ENCODE measurements at regions not wholly inside any gene's neighbourhood (a gene's known extent, or its start where the extent isn't known, plus 50 kb on each side); places are given as distances from the start of the nearest gene placed in this dataset.

DNA sequence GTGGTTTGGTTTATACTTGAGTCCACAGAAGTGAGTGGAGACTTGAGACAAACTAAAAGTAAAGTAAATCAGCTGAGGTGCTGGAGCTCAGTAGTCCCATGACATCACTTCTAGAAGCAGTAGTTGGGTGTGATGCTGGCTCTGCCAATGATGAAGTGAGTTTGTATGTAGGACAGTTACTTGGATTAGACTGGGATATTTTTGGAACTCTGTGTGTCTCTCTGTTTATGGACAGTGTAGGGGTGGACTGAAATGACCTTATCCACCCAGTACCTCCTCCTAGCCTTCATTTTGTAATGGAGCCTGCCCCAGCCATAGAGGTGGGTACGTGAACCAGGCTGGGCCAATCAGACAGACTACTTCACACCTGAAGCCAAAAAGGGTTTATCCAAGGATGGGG is 52.2 kb downstream of the POLR1D start:
- in situ Hi-C loops (cut with MboI; ENCODE audit: low pct_unique_long_range_greater_than_20kb, low sequenced_read_pairs, unreplicated experiment), result no loop called here
- no peak for TF ChIP-seq CTCF (IDR thresholded peaks at IDR 0.05; ENCODE audit: extremely low read depth, insufficient read depth, missing control alignments)
- no peak for DNase-seq (ENCODE audit: low spot score)

DNA sequence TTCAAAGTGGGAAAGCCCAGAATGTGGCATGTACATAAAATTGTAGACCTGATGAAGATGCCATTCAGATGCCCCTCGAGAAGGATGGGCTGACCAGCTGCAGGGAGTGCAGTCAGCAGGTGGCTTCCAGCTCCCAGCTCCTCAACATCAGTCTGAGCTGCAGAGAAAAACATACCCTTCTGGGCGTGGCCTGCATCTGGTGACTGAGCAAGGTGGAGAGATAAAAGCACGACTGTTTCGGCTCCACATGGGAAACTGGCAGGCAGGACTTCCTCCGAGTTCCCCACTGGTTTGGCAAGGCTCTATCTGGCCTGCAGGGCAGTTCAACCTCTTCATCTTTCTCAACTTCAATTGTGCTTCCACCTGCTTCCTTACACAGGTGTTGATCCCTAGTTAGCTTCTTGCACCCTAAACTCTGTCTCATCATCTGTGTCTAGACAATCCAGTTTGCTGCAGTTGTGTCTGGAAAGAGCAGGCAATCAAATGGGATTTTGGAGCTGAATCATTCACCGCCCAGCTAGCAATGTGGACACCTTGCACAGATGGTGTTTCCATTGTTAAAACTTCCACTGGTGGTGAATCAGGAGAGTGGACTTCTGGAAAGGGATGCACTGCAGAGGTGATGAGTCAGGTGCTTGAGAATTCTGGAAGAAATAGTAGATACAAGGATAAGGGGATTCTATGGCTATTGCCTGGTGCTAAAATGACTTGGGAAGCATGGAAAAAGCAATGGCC is 56.8 kb downstream of the POLR1D start:
- no peak for DNase-seq (ENCODE audit: low spot score)
- in situ Hi-C loops (cut with MboI; ENCODE audit: low pct_unique_long_range_greater_than_20kb, low sequenced_read_pairs, unreplicated experiment), result no loop called here

DNA sequence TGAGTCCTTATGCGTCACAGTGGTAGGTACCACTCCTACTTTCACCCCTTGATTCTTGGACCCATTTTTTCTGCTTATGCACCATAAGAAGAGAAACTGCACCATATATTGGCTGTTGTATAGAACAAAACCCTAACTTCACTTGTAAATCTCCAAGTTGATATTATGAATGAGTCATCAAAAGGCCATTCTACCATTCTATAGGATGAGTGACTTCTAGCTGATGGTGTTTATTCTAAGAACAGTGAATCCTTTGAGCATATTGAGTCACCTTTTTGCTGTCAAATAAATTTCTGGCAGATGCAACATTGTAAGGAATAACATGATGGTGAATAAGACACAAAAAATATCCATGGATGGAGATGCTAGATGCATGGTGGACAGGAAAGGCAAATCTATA is 57.7 kb downstream of the POLR1D start:
- in situ Hi-C loops (cut with MboI; ENCODE audit: low pct_unique_long_range_greater_than_20kb, low sequenced_read_pairs, unreplicated experiment), result no loop called here
- no peak for TF ChIP-seq CTCF (IDR thresholded peaks at IDR 0.05; ENCODE audit: extremely low read depth, insufficient read depth, missing control alignments)
- no peak for DNase-seq (ENCODE audit: low spot score)

More for the DNA sequence above, 56.8 kb downstream of the POLR1D start:
- no peak for TF ChIP-seq CTCF (IDR thresholded peaks at IDR 0.05; ENCODE audit: extremely low read depth, insufficient read depth, missing control alignments)

- DNase-seq (ENCODE audit: low spot score), result no peak
- TF ChIP-seq CTCF (IDR thresholded peaks at IDR 0.05; ENCODE audit: extremely low read depth, insufficient read depth, missing control alignments), result no peak
Observed at GRCh38 chr13:27679896-27680295, 58.2 kb downstream of the POLR1D start.

GRCh38 chr13:27680465-27680864 is 58.8 kb downstream of the POLR1D start:
- no peak for DNase-seq (ENCODE audit: low spot score)
- in situ Hi-C loops (cut with MboI; ENCODE audit: low pct_unique_long_range_greater_than_20kb, low sequenced_read_pairs, unreplicated experiment), result no loop called here
- no peak for TF ChIP-seq CTCF (IDR thresholded peaks at IDR 0.05; ENCODE audit: extremely low read depth, insufficient read depth, missing control alignments)

More at GRCh38 chr13:27679896-27680295, 58.2 kb downstream of the POLR1D start:
- in situ Hi-C loops (cut with MboI; ENCODE audit: low pct_unique_long_range_greater_than_20kb, low sequenced_read_pairs, unreplicated experiment), result no loop called here

GRCh38 chr13:27691207-27691606 is 69.5 kb downstream of the POLR1D start:
- in situ Hi-C loops (cut with MboI; ENCODE audit: low pct_unique_long_range_greater_than_20kb, low sequenced_read_pairs, unreplicated experiment), result no loop called here
- no peak for DNase-seq (ENCODE audit: low spot score)
- no peak for TF ChIP-seq CTCF (IDR thresholded peaks at IDR 0.05; ENCODE audit: extremely low read depth, insufficient read depth, missing control alignments)

Measured in GM13977 (cell line).